ENCODE measurements at regions not wholly inside any gene's neighbourhood (a gene's known extent, or its start where the extent isn't known, plus 50 kb on each side); places are given as distances from the start of the nearest gene placed in this dataset.

DNA sequence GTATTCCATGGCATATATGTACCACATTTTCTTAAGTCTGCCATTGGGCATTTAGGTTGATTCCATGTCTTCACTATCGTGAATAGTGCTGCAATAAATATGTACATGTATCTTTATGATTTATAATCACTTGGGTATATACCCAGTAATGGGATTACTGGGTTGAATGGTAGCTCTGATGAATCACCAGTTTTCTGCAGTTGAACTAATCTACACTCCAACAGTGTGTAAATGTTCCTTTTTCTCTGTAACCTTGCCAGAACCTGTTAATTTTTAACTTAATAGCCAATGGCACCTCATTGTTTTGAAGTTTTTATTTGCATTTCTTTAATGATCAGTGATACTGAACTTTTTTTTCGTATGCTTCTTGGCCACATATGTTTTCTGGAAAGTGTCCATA is 152.5 kb downstream of the CCNG2 start:
- TF ChIP-seq, protein P1, sequence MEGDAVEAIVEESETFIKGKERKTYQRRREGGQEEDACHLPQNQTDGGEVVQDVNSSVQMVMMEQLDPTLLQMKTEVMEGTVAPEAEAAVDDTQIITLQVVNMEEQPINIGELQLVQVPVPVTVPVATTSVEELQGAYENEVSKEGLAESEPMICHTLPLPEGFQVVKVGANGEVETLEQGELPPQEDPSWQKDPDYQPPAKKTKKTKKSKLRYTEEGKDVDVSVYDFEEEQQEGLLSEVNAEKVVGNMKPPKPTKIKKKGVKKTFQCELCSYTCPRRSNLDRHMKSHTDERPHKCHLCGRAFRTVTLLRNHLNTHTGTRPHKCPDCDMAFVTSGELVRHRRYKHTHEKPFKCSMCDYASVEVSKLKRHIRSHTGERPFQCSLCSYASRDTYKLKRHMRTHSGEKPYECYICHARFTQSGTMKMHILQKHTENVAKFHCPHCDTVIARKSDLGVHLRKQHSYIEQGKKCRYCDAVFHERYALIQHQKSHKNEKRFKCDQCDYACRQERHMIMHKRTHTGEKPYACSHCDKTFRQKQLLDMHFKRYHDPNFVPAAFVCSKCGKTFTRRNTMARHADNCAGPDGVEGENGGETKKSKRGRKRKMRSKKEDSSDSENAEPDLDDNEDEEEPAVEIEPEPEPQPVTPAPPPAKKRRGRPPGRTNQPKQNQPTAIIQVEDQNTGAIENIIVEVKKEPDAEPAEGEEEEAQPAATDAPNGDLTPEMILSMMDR (IDR thresholded peaks at IDR 0.05), result no peak
- TF ChIP-seq POLR2AphosphoS5 (IDR thresholded peaks at IDR 0.05; ENCODE audit: low read depth, low read length) (no peak), FOXM1 (IDR thresholded peaks at IDR 0.05; ENCODE audit: low read depth) (no peak), FOXJ3 (CRISPR knock-in tag; IDR thresholded peaks at IDR 0.05) (no peak), EZH2phosphoT487 (IDR thresholded peaks at IDR 0.05; ENCODE audit: borderline replicate concordance, low read depth) (no peak), SMC3 (IDR thresholded peaks at IDR 0.05; ENCODE audit: low read depth, low read length) (no peak), JUND (IDR thresholded peaks at IDR 0.05) (no peak)

Measured in SK-N-SH (cell line).